Tibial artery (tissue), 4 donors: ENCODE measurements at regions not wholly inside any gene's neighbourhood (a gene's known extent, or its start where the extent isn't known, plus 50 kb on each side); places are given as distances from the start of the nearest gene placed in this dataset.
"Not testable (repeated sequence)": the region's sequence is repeated elsewhere in the genome, so short reads cannot be mapped to it uniquely, and the experiment has no call there.

ENCODE experiments used
- DNase-seq, 2 donors: peaks; one replicate each; pipeline ENCODE4 v3.0.0-alpha.2; 2019
- H3K27ac ChIP-seq, 2 donors: fragments of 200-600 bp; sonication (generic) in 1 of 2; 1 replicate in 1 of 2; 2 replicates in 1 of 2; pipeline ENCODE4 v1.5.1; 2018 to 2019; ENCODE audit warnings: mild to moderate bottlenecking in 1 of 2
- H3K27me3 ChIP-seq, 2 donors: fragments of 200-600 bp; sonication (generic) in 1 of 2; one replicate each; pipeline versions ENCODE4 v1.5.1 to v1.6.0; 2016 to 2019
- H3K36me3 ChIP-seq, 3 donors: fragments of 200-600 bp; sonication (generic) in 2 of 3; one replicate each; pipeline ENCODE4 v1.5.1; 2016 to 2019; ENCODE audit warnings: mild to moderate bottlenecking in 2 of 3
- H3K4me1 ChIP-seq, 4 donors: fragments of 200-600 bp; sonication (generic) in 2 of 4; 1 replicate in 3 of 4; 2 replicates in 1 of 4; pipeline ENCODE4 v1.5.1; 2016 to 2019
- H3K4me3 ChIP-seq, 2 donors: fragments of 200-600 bp; sonication (generic) in 1 of 2; 1 replicate in 1 of 2; 2 replicates in 1 of 2; pipeline ENCODE4 v1.5.1; 2018 to 2019; ENCODE audit warnings: mild to moderate bottlenecking in 2 of 2
- H3K9me3 ChIP-seq, 3 donors: fragments of 200-600 bp; sonication (generic) in 1 of 3; one replicate each; pipeline ENCODE4 v1.5.1; 2016 to 2019
- intact Hi-C: fragments of 100-400 bp; cut with DNase I; formaldehyde crosslinking; loops from one replicate; pipeline ENCODE4 v1.15.0; 2023; ENCODE audit warnings: low total_unique reads
- TF ChIP-seq, protein P1 (sequence below), 2 experiments: fragments of 200-600 bp in 1 of 2; fragments of 450-650 bp in 1 of 2; IDR thresholded peaks; one replicate each; pipeline ENCODE4 v1.5.1; 2017 to 2019; ENCODE audit warnings: antibody characterized with exemption in 2 of 2, mild to moderate bottlenecking in 1 of 2, moderate library complexity in 1 of 2

DNA sequence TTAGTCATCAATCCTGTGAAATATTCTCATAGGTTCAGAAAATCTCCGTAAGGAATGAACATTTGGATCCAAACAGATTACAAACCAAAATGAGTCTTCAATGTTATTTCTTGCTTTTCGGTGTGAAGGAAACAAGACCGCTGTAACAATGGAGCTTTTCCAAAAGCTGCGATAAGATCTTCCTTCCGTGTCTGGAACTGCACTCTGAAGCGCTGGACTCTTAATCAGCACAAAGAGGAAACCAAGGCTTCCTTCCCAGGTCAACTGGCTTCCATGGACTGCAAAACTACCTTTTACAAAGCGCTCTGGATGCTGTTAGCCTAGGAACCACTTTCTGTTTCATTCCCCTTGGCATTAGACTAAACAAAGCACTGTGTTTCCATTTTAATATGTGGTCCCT lies 137.9 kb upstream of the BASP1 start:
- Histone ChIP-seq H3K4me1 (no peaks in the 10 kb centered on the region), H3K9me3 (no peaks in the 10 kb centered on the region), H3K36me3 (no peaks in the 10 kb centered on the region), H3K27ac (no peak overlapping the region), H3K4me3 (no peak overlapping the region), H3K27me3 (no peaks in the 10 kb centered on the region)
- TF ChIP-seq, protein P1, sequence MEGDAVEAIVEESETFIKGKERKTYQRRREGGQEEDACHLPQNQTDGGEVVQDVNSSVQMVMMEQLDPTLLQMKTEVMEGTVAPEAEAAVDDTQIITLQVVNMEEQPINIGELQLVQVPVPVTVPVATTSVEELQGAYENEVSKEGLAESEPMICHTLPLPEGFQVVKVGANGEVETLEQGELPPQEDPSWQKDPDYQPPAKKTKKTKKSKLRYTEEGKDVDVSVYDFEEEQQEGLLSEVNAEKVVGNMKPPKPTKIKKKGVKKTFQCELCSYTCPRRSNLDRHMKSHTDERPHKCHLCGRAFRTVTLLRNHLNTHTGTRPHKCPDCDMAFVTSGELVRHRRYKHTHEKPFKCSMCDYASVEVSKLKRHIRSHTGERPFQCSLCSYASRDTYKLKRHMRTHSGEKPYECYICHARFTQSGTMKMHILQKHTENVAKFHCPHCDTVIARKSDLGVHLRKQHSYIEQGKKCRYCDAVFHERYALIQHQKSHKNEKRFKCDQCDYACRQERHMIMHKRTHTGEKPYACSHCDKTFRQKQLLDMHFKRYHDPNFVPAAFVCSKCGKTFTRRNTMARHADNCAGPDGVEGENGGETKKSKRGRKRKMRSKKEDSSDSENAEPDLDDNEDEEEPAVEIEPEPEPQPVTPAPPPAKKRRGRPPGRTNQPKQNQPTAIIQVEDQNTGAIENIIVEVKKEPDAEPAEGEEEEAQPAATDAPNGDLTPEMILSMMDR (IDR thresholded peaks at IDR 0.05), result no peak
- DNase-seq, result no peak
- intact Hi-C loops, result no loop called here

DNA sequence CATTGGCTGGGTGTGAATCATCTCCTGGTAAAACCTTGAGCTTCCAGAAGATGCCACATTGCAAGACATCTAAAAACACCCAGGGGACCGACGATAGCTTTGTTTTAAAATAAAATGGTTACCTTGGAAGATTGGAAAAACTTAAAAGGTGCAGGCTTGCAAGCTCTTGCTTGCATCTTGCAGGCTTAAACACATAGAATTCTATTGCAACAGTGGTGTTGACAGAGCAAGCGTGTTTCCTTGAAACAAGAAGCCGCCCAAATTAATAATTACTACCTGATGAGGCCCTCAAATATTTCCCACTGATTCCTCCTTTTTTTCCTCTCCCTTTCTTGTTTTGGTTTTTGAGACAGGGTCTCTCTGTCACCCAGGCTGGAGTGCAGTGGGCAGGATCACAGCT lies 137.1 kb upstream of the BASP1 start:
- H3K27ac ChIP-seq, result no peak overlapping the region

DNA sequence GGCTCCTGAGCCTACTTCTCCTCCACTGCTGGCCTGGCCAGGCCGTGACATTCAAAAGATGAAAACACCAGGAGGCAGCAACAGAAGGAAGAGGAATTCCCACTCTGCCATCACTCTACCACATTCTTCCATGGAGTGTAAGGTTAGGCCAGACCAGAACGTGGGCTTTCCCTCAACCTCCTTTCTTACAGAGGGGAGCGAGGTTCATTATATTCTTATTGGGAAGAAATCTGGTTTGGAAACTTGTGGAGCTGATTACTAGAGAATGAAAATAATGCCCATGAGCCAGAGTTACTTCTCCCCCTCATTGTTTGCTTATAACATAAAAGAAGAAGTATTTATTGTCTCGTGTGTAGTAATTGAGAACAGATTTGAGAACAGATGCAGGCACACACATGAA lies 136.3 kb upstream of the BASP1 start:
- H3K9me3 ChIP-seq, result no peaks in the 10 kb centered on the region
- no peaks in the 10 kb centered on the region for H3K4me1 ChIP-seq
- no peaks in the 10 kb centered on the region for H3K27me3 ChIP-seq
- no peak overlapping the region for H3K4me3 ChIP-seq
- H3K36me3 ChIP-seq, result no peaks in the 10 kb centered on the region
- intact Hi-C loops, result no loop called here
- DNase-seq, result no peak
- TF ChIP-seq, protein P1 (IDR thresholded peaks at IDR 0.05), result no peak
- no peak overlapping the region for H3K27ac ChIP-seq

More for the DNA sequence above, 137.1 kb upstream of the BASP1 start:
- H3K36me3 ChIP-seq, result no peaks in the 10 kb centered on the region
- DNase-seq, result no peak
- TF ChIP-seq, protein P1 (IDR thresholded peaks at IDR 0.05), result no peak
- H3K9me3 ChIP-seq, result no peaks in the 10 kb centered on the region
- H3K4me1 ChIP-seq, result no peaks in the 10 kb centered on the region
- no peaks in the 10 kb centered on the region for H3K27me3 ChIP-seq
- H3K4me3 ChIP-seq, result no peak overlapping the region
- intact Hi-C loops, result no loop called here

DNA sequence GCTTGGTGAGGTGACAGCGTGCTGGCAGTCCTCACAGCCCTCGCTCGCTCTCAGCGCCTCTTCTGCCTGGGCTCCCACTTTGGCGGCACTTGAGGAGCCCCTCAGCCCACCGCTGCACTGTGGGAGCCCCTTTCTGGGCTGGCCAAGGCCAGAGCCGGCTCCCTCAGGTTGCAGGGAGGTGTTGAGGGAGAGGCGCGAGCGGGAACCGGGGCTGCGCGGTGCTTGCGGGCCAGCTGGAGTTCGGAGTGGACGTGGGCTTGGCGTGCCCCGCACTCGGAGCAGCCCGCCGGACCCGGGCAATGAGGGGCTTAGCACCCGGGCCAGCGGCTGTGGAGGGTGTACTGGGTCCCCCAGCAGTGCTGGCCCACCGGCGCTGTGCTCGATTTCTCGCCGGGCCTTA lies 134.2 kb upstream of the BASP1 start:
- not testable (repeated sequence) for DNase-seq

DNA sequence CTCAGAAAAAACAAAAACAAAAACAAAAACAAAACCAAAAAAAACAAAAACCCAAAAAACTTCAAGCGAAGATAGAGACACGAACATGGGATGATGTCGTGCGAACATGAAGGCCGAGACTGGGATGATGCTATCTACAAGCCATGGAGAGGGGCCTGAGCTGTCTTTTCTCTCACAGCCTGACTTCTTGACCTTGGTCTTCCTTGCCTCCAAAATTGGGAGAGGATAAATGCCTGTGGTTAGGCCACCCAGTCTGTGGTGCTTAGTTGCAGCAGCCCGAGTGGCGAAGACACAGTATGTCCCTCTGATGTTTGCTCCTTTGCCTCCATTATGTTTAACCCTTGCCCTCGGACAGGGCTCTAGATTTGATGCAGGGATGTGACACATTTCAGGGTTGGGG lies 130.4 kb upstream of the BASP1 start:
- no peaks in the 10 kb centered on the region for H3K4me1 ChIP-seq
- DNase-seq, result no peak
- no peak overlapping the region for H3K4me3 ChIP-seq
- no peaks in the 10 kb centered on the region for H3K36me3 ChIP-seq
- intact Hi-C loops, result no loop called here
- no peak overlapping the region for H3K27ac ChIP-seq
- H3K9me3 ChIP-seq, result no peaks in the 10 kb centered on the region
- no peaks in the 10 kb centered on the region for H3K27me3 ChIP-seq
- TF ChIP-seq, protein P1 (IDR thresholded peaks at IDR 0.05), result no peak

More for the DNA sequence above, 134.2 kb upstream of the BASP1 start:
- H3K9me3 ChIP-seq, H3K27me3 ChIP-seq, H3K36me3 ChIP-seq, H3K4me1 ChIP-seq, H3K4me3 ChIP-seq, H3K27ac ChIP-seq, intact Hi-C loops: not testable (repeated sequence)

DNA sequence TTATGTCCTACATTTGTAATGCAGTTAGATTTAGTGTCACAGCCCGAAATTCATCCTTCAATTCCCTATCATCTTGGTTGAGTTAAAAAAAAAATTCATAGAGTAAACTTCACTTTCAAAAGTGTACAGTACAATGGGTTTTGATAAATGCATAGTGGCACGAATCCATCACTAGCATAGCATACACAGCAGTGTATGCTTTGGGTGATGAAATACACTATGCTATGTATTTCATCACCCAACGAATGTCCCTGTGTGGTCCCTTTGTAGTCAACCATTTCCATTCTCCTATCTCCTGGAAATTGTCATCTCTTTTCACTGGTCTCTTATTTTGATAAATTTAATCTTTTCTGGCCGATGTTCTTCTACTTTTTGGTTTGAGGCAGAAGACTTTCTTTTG lies 129.4 kb upstream of the BASP1 start:
- H3K27ac ChIP-seq, result no peak overlapping the region
- intact Hi-C loops, result no loop called here
- no peaks in the 10 kb centered on the region for H3K36me3 ChIP-seq
- H3K9me3 ChIP-seq, result no peaks in the 10 kb centered on the region
- no peak overlapping the region for H3K4me3 ChIP-seq
- H3K4me1 ChIP-seq, result no peaks in the 10 kb centered on the region
- TF ChIP-seq, protein P1 (IDR thresholded peaks at IDR 0.05), result no peak
- no peaks in the 10 kb centered on the region for H3K27me3 ChIP-seq
- DNase-seq, result no peak
